ENCODE measurements at regions not wholly inside any gene's neighbourhood (a gene's known extent, or its start where the extent isn't known, plus 50 kb on each side); places are given as distances from the start of the nearest gene placed in this dataset.

- DNase-seq (ENCODE audit: low spot score) (no peak), ATAC-seq (ENCODE audit: low read depth) (0 out of 3 replicates have a peak, but pooled peaks have one; percentile 41)
- Histone ChIP-seq H3K27ac (ENCODE audit: poor library complexity, severe bottlenecking) (no peak overlapping the region), H3K4me3 (ENCODE audit: severe bottlenecking) (no peak overlapping the region), H3K27me3 (ENCODE audit: insufficient read depth, poor library complexity, severe bottlenecking) (no peaks in the 10 kb centered on the region), H3K9me3 (ENCODE audit: severe bottlenecking) (no peaks in the 10 kb centered on the region), H3K4me1 (ENCODE audit: insufficient read depth, poor library complexity, severe bottlenecking) (no peaks in the 10 kb centered on the region), H3K36me3 (ENCODE audit: low read depth) (no peaks in the 10 kb centered on the region)
- no peak for TF ChIP-seq CTCF (IDR thresholded peaks at IDR 0.05; ENCODE audit: poor library complexity, severe bottlenecking)
Observed at GRCh38 chr9:103731541-103731940, 362.6 kb upstream of the SMC2 start.

- Histone ChIP-seq H3K9me3 (ENCODE audit: severe bottlenecking) (no peaks in the 10 kb centered on the region), H3K4me1 (ENCODE audit: insufficient read depth, poor library complexity, severe bottlenecking) (no peaks in the 10 kb centered on the region), H3K27me3 (ENCODE audit: insufficient read depth, poor library complexity, severe bottlenecking) (no peaks in the 10 kb centered on the region), H3K4me3 (ENCODE audit: severe bottlenecking) (no peak overlapping the region), H3K27ac (ENCODE audit: poor library complexity, severe bottlenecking) (no peak overlapping the region), H3K36me3 (ENCODE audit: low read depth) (no peaks in the 10 kb centered on the region)
- DNase-seq (ENCODE audit: low spot score) (no peak), ATAC-seq (ENCODE audit: low read depth) (no peak)
- no peak for TF ChIP-seq CTCF (IDR thresholded peaks at IDR 0.05; ENCODE audit: poor library complexity, severe bottlenecking)
Observed at GRCh38 chr9:103734471-103734870, 359.6 kb upstream of the SMC2 start.

GRCh38 chr9:103755441-103755840 is 338.7 kb upstream of the SMC2 start:
- no peak for ATAC-seq (ENCODE audit: low read depth)
- H3K4me1 ChIP-seq (ENCODE audit: insufficient read depth, poor library complexity, severe bottlenecking) = no peaks in the 10 kb centered on the region

GRCh38 chr9:103755986-103756385 is 338.1 kb upstream of the SMC2 start:
- no peaks in the 10 kb centered on the region for H3K27me3 ChIP-seq (ENCODE audit: insufficient read depth, poor library complexity, severe bottlenecking)
- H3K27ac ChIP-seq (ENCODE audit: poor library complexity, severe bottlenecking) = no peak overlapping the region
- no peak for DNase-seq (ENCODE audit: low spot score)
- H3K36me3 ChIP-seq (ENCODE audit: low read depth) = no peaks in the 10 kb centered on the region
- H3K4me1 ChIP-seq (ENCODE audit: insufficient read depth, poor library complexity, severe bottlenecking) = no peaks in the 10 kb centered on the region
- no peak for ATAC-seq (ENCODE audit: low read depth)
- no peak for TF ChIP-seq CTCF (IDR thresholded peaks at IDR 0.05; ENCODE audit: poor library complexity, severe bottlenecking)
- H3K9me3 ChIP-seq (ENCODE audit: severe bottlenecking) = no peaks in the 10 kb centered on the region
- no peak overlapping the region for H3K4me3 ChIP-seq (ENCODE audit: severe bottlenecking)

More at GRCh38 chr9:103755441-103755840, 338.7 kb upstream of the SMC2 start:
- Histone ChIP-seq H3K36me3 (ENCODE audit: low read depth) (no peaks in the 10 kb centered on the region), H3K27me3 (ENCODE audit: insufficient read depth, poor library complexity, severe bottlenecking) (no peaks in the 10 kb centered on the region), H3K27ac (ENCODE audit: poor library complexity, severe bottlenecking) (no peak overlapping the region), H3K4me3 (ENCODE audit: severe bottlenecking) (no peak overlapping the region), H3K9me3 (ENCODE audit: severe bottlenecking) (no peaks in the 10 kb centered on the region)
- TF ChIP-seq CTCF (IDR thresholded peaks at IDR 0.05; ENCODE audit: poor library complexity, severe bottlenecking) = no peak
- DNase-seq (ENCODE audit: low spot score) = no peak

- ATAC-seq (ENCODE audit: low read depth) (no peak), DNase-seq (ENCODE audit: low spot score) (no peak)
- TF ChIP-seq CTCF (IDR thresholded peaks at IDR 0.05; ENCODE audit: poor library complexity, severe bottlenecking) = no peak
- Histone ChIP-seq H3K4me1 (ENCODE audit: insufficient read depth, poor library complexity, severe bottlenecking) (no peaks in the 10 kb centered on the region), H3K36me3 (ENCODE audit: low read depth) (no peaks in the 10 kb centered on the region), H3K27ac (ENCODE audit: poor library complexity, severe bottlenecking) (no peak overlapping the region), H3K4me3 (ENCODE audit: severe bottlenecking) (no peak overlapping the region), H3K27me3 (ENCODE audit: insufficient read depth, poor library complexity, severe bottlenecking) (no peaks in the 10 kb centered on the region), H3K9me3 (ENCODE audit: severe bottlenecking) (no peaks in the 10 kb centered on the region)
Observed at GRCh38 chr9:103757062-103757461, 337.0 kb upstream of the SMC2 start.

Measured in RWPE2 (cell line).